HepG2 (cell line): ENCODE measurements at regions not wholly inside any gene's neighbourhood (a gene's known extent, or its start where the extent isn't known, plus 50 kb on each side); places are given as distances from the start of the nearest gene placed in this dataset.

Experiments used
- ATAC-seq: fragments of 200-7000 bp; cut with Tn5 transposase; 3 replicates; pipeline ENCODE4 v1.9.1; 2020; ENCODE audit warnings: mild to moderate bottlenecking, moderate library complexity
- BruUV-seq: library from RNA; stranded (reverse); fragments of 400-500 nt; replicated peaks from 2 replicates; lab custom pipeline; 2021; lab: Mats Ljungman, UMichigan
- CTCF ChIA-PET: fragments of 300-600 bp; formaldehyde crosslinking; extraction: SDS; loops from one replicate; lab custom pipeline; 2021; ENCODE audit warnings: low total read pairs, inconsistent platforms, low intra/inter-chr PET ratio; lab: Yijun Ruan, JAX
- POLR2A ChIA-PET: fragments of 350-600 bp; sonication (Branson Sonifier 250); formaldehyde crosslinking; loops from one replicate; lab custom pipeline; 2020; ENCODE audit warnings: antibody characterized with exemption, inconsistent platforms; lab: Yijun Ruan, JAX
- DNase-seq: peaks from one replicate; pipeline ENCODE4 v3.0.0-alpha.2; 2015; ENCODE audit warnings: low spot score
- FAIRE-seq: peaks from 3 replicates; lab custom pipeline; 2011; peaks lifted over from hg19 to GRCh38; lab: Jason Lieb, UNC
- H2AFZ ChIP-seq: one replicate; pipeline ENCODE4 v1.6.1; 2011; ENCODE audit warnings: low read length, inconsistent platforms
- H3K27ac ChIP-seq: fragments of 300-600 bp; 3 replicates; pipeline ENCODE4 v1.8.0; 2011; ENCODE audit warnings: mixed run types, mild to moderate bottlenecking, mixed read lengths, low read length, inconsistent platforms; ENCODE audit not compliant: insufficient read depth; ENCODE audit errors: extremely low read length
- H3K27me3 ChIP-seq, 2 experiments: fragments of 200-600 bp in 1 of 2; 2 replicates in 1 of 2; 3 replicates in 1 of 2; pipeline versions ENCODE4 v1.6.0 to v1.8.0; 2011; ENCODE audit warnings: low read length in 2 of 2, mild to moderate bottlenecking in 2 of 2, moderate library complexity in 2 of 2, inconsistent platforms in 1 of 2; ENCODE audit not compliant: insufficient read depth in 2 of 2, control insufficient read depth in 1 of 2
- H3K36me3 ChIP-seq, 2 experiments: fragments of 200-600 bp in 1 of 2; replicated peaks in 1 of 2; 2 replicates in 1 of 2; 3 replicates in 1 of 2; pipeline versions ENCODE4 v1.5.1 to v1.8.0; 2011; ENCODE audit warnings: low read length in 2 of 2, inconsistent platforms in 1 of 2; ENCODE audit not compliant: insufficient read depth in 2 of 2, control insufficient read depth in 1 of 2
- H3K4me1 ChIP-seq: 2 replicates; pipeline ENCODE4 v1.5.1; 2012; ENCODE audit warnings: low read length, inconsistent platforms; ENCODE audit not compliant: insufficient read depth
- H3K4me2 ChIP-seq: 2 replicates; pipeline ENCODE4 v1.6.0; 2011; ENCODE audit warnings: low read depth, low read length, inconsistent platforms
- H3K4me3 ChIP-seq, 3 experiments: fragments of 200-600 bp in 1 of 3; sonication (generic), shearing (Covaris generic) in 1 of 3; replicated peaks in 1 of 3; 2 replicates each; pipeline ENCODE4 v1.5.1; 2011 to 2016; ENCODE audit warnings: low read length in 3 of 3, inconsistent platforms in 2 of 3, low read depth in 2 of 3, mild to moderate bottlenecking in 2 of 3, control low read depth in 1 of 3, mixed read lengths in 1 of 3; ENCODE audit not compliant: insufficient read depth in 1 of 3
- H3K79me2 ChIP-seq: one replicate; pipeline ENCODE4 v1.6.1; 2011; ENCODE audit warnings: low read length, inconsistent platforms; ENCODE audit not compliant: insufficient read depth
- H3K9ac ChIP-seq: 2 replicates; pipeline ENCODE4 v1.6.0; 2011; ENCODE audit warnings: mild to moderate bottlenecking, low read depth, low read length, inconsistent platforms; ENCODE audit not compliant: insufficient read depth
- H3K9me3 ChIP-seq: 2 replicates; pipeline ENCODE4 v1.5.1; 2012; ENCODE audit warnings: mild to moderate bottlenecking, low read length
- H4K20me1 ChIP-seq: 2 replicates; pipeline ENCODE4 v1.6.0; 2011; ENCODE audit warnings: inconsistent platforms, mild to moderate bottlenecking, low read length, moderate library complexity; ENCODE audit not compliant: insufficient read depth
- ATF6 ChIP-seq: sonication (generic); formaldehyde crosslinking; conservative IDR thresholded peaks from 2 replicates; pipeline ENCODE4 v1.4.0; 2020; ENCODE audit warnings: missing genetic modification reagents
- KAT7 ChIP-seq: IDR thresholded peaks from 2 replicates; pipeline ENCODE4 v1.6.1; 2018; ENCODE audit warnings: borderline replicate concordance, missing compliant biosample characterization
- PTBP1 ChIP-seq: fragments of 200-400 bp; formaldehyde crosslinking; IDR thresholded peaks from 2 replicates; pipeline ENCODE4 v1.6.1; 2018; ENCODE audit warnings: low read length, low read depth; ENCODE audit not compliant: poor library complexity, severe bottlenecking
- RERE ChIP-seq: IDR thresholded peaks from 2 replicates; pipeline ENCODE4 v1.6.1; 2016; ENCODE audit warnings: low read depth, missing genetic modification reagents, missing compliant biosample characterization
- SIN3B ChIP-seq: fragments of 150-350 bp; IDR thresholded peaks from 2 replicates; pipeline ENCODE4 v1.6.1; 2014; ENCODE audit warnings: low read length
- ZIK1 ChIP-seq: sonication (generic); formaldehyde crosslinking; IDR thresholded peaks from 2 replicates; pipeline ENCODE4 v1.5.0; 2020; ENCODE audit warnings: mild to moderate bottlenecking, low read depth, missing genetic modification reagents, borderline replicate concordance
- ZKSCAN5 ChIP-seq: sonication (generic); formaldehyde crosslinking; IDR thresholded peaks from 2 replicates; pipeline ENCODE4 v1.5.1; 2020; ENCODE audit warnings: mild to moderate bottlenecking, missing genetic modification reagents
- ZNF607 ChIP-seq: sonication (generic); formaldehyde crosslinking; IDR thresholded peaks from 2 replicates; pipeline ENCODE4 v1.5.1; 2020; ENCODE audit warnings: missing genetic modification reagents, mild to moderate bottlenecking, borderline replicate concordance
- WGBS: methylation state at CpG from one replicate; pipeline ENCODE4 v1.1.6; 2017; ENCODE audit warnings: low lambda C conversion rate; 5-methylcytosine and 5-hydroxymethylcytosine counted together
- in situ Hi-C: cut with HindIII; loops from 2 replicates; pipeline ENCODE4 v1.10.0; 2017; ENCODE audit warnings: low pct_unique_long_range_greater_than_20kb; ENCODE audit not compliant: extremely low pct_ligation_motif_present
- intact Hi-C: fragments of 100-400 bp; cut with micrococcal nuclease; formaldehyde crosslinking; loops from one replicate; pipeline ENCODE4 v1.10.0; 2022; ENCODE audit not compliant: unreplicated experiment
- TF ChIP-seq, protein P1 (sequence below): sonication (generic); formaldehyde crosslinking; IDR thresholded peaks from 2 replicates; pipeline ENCODE4 v1.4.0; 2020; ENCODE audit warnings: missing genetic modification reagents, borderline replicate concordance

GRCh38 chr7:34309584-34309983, 348.4 kb upstream of the NPSR1 start:
- no TSS peak for BruUV-seq
- Histone ChIP-seq H3K4me1 (no peaks in the 10 kb centered on the region), H3K4me2 (no peak overlapping the region), H3K9me3 (no peaks in the 10 kb centered on the region), H3K4me3 (no peak overlapping the region), H3K36me3 (no peaks in the 10 kb centered on the region), H3K27ac (no peak overlapping the region), H3K9ac (no peak overlapping the region), H3K27me3 (peaks cover 0 to 8% of the 10 kb centered on the region in 2 experiments; a peak in 1 of 5 replicates), H4K20me1 (no peaks in the 10 kb centered on the region; the same call in 1 of the 2 replicates), H3K79me2 (no peaks in the 10 kb centered on the region), H2AFZ (no peak overlapping the region)
- no peak for ATAC-seq
- intact Hi-C loops (no loop called here), in situ Hi-C loops (no loop called here)
- POLR2A ChIA-PET: no interaction called here
- DNase-seq: no peak
- TF ChIP-seq ZKSCAN5 (CRISPR knock-in tag) (no peak), ZNF607 (no peak)
- CTCF ChIA-PET: no interaction called here
- no peak for FAIRE-seq
- 76% methylated on average over 19 of the region's 19 CpGs for WGBS

GRCh38 chr7:34311591-34311990, 346.4 kb upstream of the NPSR1 start:
- ATAC-seq (no peak), DNase-seq (no peak), FAIRE-seq (no peak)
- ChIA-PET CTCF (no interaction called here), POLR2A (no interaction called here)
- H3K9me3 ChIP-seq: no peaks in the 10 kb centered on the region
- peaks cover 0 to 4% of the 10 kb centered on the region in 2 experiments; a peak in 1 of 5 replicates for H3K27me3 ChIP-seq
- BruUV-seq: no TSS peak
- H3K4me3 ChIP-seq: no peak overlapping the region
- in situ Hi-C loops (no loop called here), intact Hi-C loops (no loop called here)
- no peaks in the 10 kb centered on the region for H3K4me1 ChIP-seq
- no peak overlapping the region for H3K4me2 ChIP-seq
- H3K79me2 ChIP-seq: no peaks in the 10 kb centered on the region
- H3K36me3 ChIP-seq: no peaks in the 10 kb centered on the region
- no peaks in the 10 kb centered on the region; the same call in 1 of the 2 replicates for H4K20me1 ChIP-seq
- H3K27ac ChIP-seq: no peak overlapping the region
- no peak overlapping the region for H3K9ac ChIP-seq
- H2AFZ ChIP-seq: no peak overlapping the region
- WGBS: 40% methylated on average over 3 of the region's 3 CpGs
- TF ChIP-seq, protein P1, sequence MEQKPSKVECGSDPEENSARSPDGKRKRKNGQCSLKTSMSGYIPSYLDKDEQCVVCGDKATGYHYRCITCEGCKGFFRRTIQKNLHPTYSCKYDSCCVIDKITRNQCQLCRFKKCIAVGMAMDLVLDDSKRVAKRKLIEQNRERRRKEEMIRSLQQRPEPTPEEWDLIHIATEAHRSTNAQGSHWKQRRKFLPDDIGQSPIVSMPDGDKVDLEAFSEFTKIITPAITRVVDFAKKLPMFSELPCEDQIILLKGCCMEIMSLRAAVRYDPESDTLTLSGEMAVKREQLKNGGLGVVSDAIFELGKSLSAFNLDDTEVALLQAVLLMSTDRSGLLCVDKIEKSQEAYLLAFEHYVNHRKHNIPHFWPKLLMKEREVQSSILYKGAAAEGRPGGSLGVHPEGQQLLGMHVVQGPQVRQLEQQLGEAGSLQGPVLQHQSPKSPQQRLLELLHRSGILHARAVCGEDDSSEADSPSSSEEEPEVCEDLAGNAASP: no peak
- no peak for TF ChIP-seq RERE (CRISPR knock-in tag)
- no peak for TF ChIP-seq SIN3B
- no peak for TF ChIP-seq ZIK1 (CRISPR knock-in tag)
- TF ChIP-seq KAT7: no peak
- TF ChIP-seq PTBP1: no peak
- TF ChIP-seq ATF6: no peak
